Caco-2 (cell line): ENCODE measurements at regions not wholly inside any gene's neighbourhood (a gene's known extent, or its start where the extent isn't known, plus 50 kb on each side); places are given as distances from the start of the nearest gene placed in this dataset.

Experiments used
- BruUV-seq: library from RNA; stranded (reverse); fragments of 400-500 nt; replicated peaks from 2 replicates; lab custom pipeline; 2021; lab: Mats Ljungman, UMichigan
- CTCF ChIA-PET: fragments of 300-600 bp; sonication (Branson Sonifier 250); formaldehyde crosslinking; loops from one replicate; lab custom pipeline; 2022; ENCODE audit warnings: antibody characterized with exemption; lab: Charles Lee
- POLR2A ChIA-PET: fragments of 300-600 bp; sonication (Branson Sonifier 250); formaldehyde crosslinking; loops from one replicate; lab custom pipeline; 2022; ENCODE audit warnings: antibody characterized with exemption; lab: Charles Lee
- DNase-seq, 2 experiments: peaks; one replicate each; pipeline versions ENCODE4 v3.0.0 to v3.0.0-alpha.2; 2020 to 2022
- H3K27me3 ChIP-seq: replicated peaks from 2 replicates; pipeline ENCODE4 v1.6.0; 2011; ENCODE audit warnings: low read length; ENCODE audit not compliant: control insufficient read depth, insufficient read depth
- H3K36me3 ChIP-seq: 2 replicates; pipeline ENCODE4 v1.5.1; 2011; ENCODE audit warnings: low read length; ENCODE audit not compliant: control insufficient read depth, insufficient read depth
- H3K4me1 ChIP-seq: fragments of 250-450 bp; sonication (Bioruptor Pico); 2 replicates; pipeline ENCODE4 v1.5.1; 2020; ENCODE audit warnings: mild to moderate bottlenecking
- H3K4me3 ChIP-seq: 2 replicates; pipeline ENCODE4 v1.5.1; 2011; ENCODE audit warnings: low read depth, mild to moderate bottlenecking, control low read depth, low read length
- H3K9me3 ChIP-seq: fragments of 250-450 bp; sonication (Bioruptor Pico); 2 replicates; pipeline ENCODE4 v1.5.1; 2020; ENCODE audit warnings: mild to moderate bottlenecking, moderate library complexity
- H3K27ac Mint-ChIP-seq: one replicate; pipeline ENCODE4 v1.8.0; 2022; ENCODE audit warnings: mixed read lengths; ENCODE audit not compliant: unreplicated experiment
- H3K27me3 Mint-ChIP-seq: one replicate; pipeline ENCODE4 v1.8.0; 2022; ENCODE audit warnings: mixed read lengths; ENCODE audit not compliant: insufficient read depth, unreplicated experiment
- H3K36me3 Mint-ChIP-seq: one replicate; pipeline ENCODE4 v1.8.0; 2022; ENCODE audit warnings: mild to moderate bottlenecking, mixed read lengths; ENCODE audit not compliant: insufficient read depth, unreplicated experiment
- H3K4me1 Mint-ChIP-seq: one replicate; pipeline ENCODE4 v1.8.0; 2022; ENCODE audit warnings: low read depth, mixed read lengths; ENCODE audit not compliant: unreplicated experiment
- H3K4me3 Mint-ChIP-seq: one replicate; pipeline ENCODE4 v1.8.0; 2022; ENCODE audit warnings: mild to moderate bottlenecking, moderate library complexity, mixed read lengths; ENCODE audit not compliant: unreplicated experiment
- H3K9me3 Mint-ChIP-seq: one replicate; pipeline ENCODE4 v1.8.0; 2022; ENCODE audit warnings: mixed read lengths; ENCODE audit not compliant: unreplicated experiment
- intact Hi-C: fragments of 100-400 bp; cut with micrococcal nuclease; formaldehyde crosslinking; loops from one replicate; pipeline ENCODE4 v1.10.0; 2022; ENCODE audit not compliant: unreplicated experiment
- TF ChIP-seq, protein P1 (sequence below), 2 experiments: fragments of 200-600 bp in 1 of 2; IDR thresholded peaks; 1 replicate in 1 of 2; 2 replicates in 1 of 2; pipeline versions ENCODE4 v1.5.1 to v1.8.0; 2011 to 2022; ENCODE audit warnings: antibody characterized with exemption in 1 of 2, control low read depth in 1 of 2, inconsistent platforms in 1 of 2, low read depth in 1 of 2, low read length in 1 of 2, mild to moderate bottlenecking in 1 of 2, moderate library complexity in 1 of 2; ENCODE audit not compliant: insufficient read depth in 1 of 2, severe bottlenecking in 1 of 2, unreplicated experiment in 1 of 2

DNA sequence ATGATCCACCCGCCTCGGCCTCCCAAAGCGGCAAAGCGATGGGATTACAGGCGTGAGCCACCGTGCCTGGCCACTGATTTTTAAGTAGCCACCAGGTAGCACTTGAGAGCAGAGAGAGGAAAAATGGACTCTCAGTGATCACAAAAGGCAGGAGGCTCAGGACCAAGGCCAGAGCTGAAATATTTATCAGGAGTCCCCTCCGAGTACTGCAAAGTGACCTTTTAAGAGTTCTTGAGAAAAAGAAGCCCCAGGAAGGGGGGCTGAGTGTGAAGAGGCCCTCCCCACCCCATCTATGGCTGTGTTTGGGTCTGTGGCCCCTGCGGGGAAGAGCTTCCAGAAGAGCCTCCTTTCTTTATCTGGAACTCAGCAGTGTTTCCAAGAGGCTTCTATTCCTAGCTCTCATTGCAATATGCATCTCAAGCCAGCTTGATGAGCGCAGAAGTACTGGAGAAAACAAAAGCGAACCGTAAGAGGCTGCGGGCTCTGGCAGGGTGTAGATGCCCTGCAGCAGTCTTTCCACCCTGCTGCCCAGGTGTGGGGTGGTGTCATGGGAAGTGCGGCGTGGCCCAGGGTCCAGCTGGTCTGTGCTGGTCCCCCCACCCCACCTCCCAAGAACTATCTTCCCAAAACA, 75.5 kb upstream of the CDK20 start:
- ChIA-PET POLR2A (no interaction called here), CTCF (no interaction called here)
- no peak overlapping the region for H3K4me3 ChIP-seq
- BruUV-seq, result no TSS peak
- Mint-ChIP-seq H3K36me3 (no peaks in the 10 kb centered on the region), H3K4me1 (no peaks in the 10 kb centered on the region), H3K27me3 (no peaks in the 10 kb centered on the region), H3K27ac (no peak overlapping the region), H3K9me3 (peaks cover 11% of the 10 kb centered on the region), H3K4me3 (no peak overlapping the region)
- intact Hi-C loops, result no loop called here
- TF ChIP-seq, protein P1, sequence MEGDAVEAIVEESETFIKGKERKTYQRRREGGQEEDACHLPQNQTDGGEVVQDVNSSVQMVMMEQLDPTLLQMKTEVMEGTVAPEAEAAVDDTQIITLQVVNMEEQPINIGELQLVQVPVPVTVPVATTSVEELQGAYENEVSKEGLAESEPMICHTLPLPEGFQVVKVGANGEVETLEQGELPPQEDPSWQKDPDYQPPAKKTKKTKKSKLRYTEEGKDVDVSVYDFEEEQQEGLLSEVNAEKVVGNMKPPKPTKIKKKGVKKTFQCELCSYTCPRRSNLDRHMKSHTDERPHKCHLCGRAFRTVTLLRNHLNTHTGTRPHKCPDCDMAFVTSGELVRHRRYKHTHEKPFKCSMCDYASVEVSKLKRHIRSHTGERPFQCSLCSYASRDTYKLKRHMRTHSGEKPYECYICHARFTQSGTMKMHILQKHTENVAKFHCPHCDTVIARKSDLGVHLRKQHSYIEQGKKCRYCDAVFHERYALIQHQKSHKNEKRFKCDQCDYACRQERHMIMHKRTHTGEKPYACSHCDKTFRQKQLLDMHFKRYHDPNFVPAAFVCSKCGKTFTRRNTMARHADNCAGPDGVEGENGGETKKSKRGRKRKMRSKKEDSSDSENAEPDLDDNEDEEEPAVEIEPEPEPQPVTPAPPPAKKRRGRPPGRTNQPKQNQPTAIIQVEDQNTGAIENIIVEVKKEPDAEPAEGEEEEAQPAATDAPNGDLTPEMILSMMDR (IDR thresholded peaks at IDR 0.05; ENCODE audit: insufficient read depth in 1 of 2, low read depth in 1 of 2, low read length in 1 of 2, severe bottlenecking in 1 of 2, unreplicated experiment in 1 of 2), result no peak
- H3K36me3 ChIP-seq, result no peaks in the 10 kb centered on the region
- H3K4me1 ChIP-seq, result no peaks in the 10 kb centered on the region
- no peak for DNase-seq
- H3K27me3 ChIP-seq, result no peaks in the 10 kb centered on the region
- no peaks in the 10 kb centered on the region for H3K9me3 ChIP-seq

DNA sequence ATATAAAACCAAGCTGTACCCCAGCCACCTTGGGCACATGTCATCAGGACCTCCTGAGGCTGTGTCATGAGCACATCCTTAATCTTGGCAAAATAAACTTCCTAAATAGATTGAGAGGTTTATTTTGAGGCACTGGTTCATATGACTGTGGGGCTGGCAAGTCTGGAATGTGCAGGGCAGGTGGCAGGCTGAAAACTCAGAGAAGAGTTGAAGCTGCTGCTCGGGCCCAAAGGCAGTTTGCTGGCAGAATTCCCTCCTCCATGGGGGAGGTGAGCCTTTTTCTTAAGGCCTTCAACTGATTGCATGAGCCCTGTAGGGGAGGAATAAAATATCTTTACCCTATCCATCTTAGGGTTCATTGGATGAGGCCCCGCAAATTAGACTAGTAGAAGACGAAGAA, 72.2 kb upstream of the CDK20 start:
- CTCF ChIA-PET, result no interaction called here

DNA sequence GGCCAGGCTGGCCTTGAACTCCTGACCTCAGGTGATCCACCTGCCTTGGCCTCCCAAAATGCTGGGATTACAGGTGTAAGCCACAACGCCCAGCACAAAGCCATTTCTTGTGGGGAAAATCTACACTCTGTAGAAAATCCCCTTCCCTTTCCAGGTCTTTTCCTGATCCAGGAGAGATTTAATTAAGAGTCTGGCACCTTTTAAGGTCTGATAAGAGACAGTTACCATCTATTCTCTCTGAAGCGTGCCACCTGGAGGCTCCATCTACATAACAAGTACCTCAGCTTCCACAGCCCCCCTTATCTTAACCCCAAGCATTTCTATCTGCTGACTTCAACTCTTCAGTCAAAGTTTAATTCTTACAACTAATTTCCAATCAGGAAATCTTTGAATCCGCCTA, 71.4 kb upstream of the CDK20 start:
- Mint-ChIP-seq H3K9me3 (peaks cover 20% of the 10 kb centered on the region), H3K27ac (no peak overlapping the region), H3K4me1 (no peaks in the 10 kb centered on the region), H3K36me3 (no peaks in the 10 kb centered on the region), H3K4me3 (no peak overlapping the region), H3K27me3 (no peaks in the 10 kb centered on the region)
- intact Hi-C loops, result no loop called here
- no peak for DNase-seq
- ChIA-PET CTCF (no interaction called here), POLR2A (no interaction called here)
- Histone ChIP-seq H3K27me3 (no peaks in the 10 kb centered on the region), H3K36me3 (no peaks in the 10 kb centered on the region), H3K9me3 (no peaks in the 10 kb centered on the region; the same call in 1 of the 2 replicates), H3K4me3 (no peak overlapping the region), H3K4me1 (no peaks in the 10 kb centered on the region)
- no TSS peak for BruUV-seq
- TF ChIP-seq, protein P1 (IDR thresholded peaks at IDR 0.05; ENCODE audit: insufficient read depth in 1 of 2, low read depth in 1 of 2, low read length in 1 of 2, severe bottlenecking in 1 of 2, unreplicated experiment in 1 of 2), result no peak

More for the DNA sequence above, 72.2 kb upstream of the CDK20 start:
- TF ChIP-seq, protein P1 (IDR thresholded peaks at IDR 0.05; ENCODE audit: insufficient read depth in 1 of 2, low read depth in 1 of 2, low read length in 1 of 2, severe bottlenecking in 1 of 2, unreplicated experiment in 1 of 2), result no peak
- H3K4me3 Mint-ChIP-seq, result no peak overlapping the region
- Histone ChIP-seq H3K9me3 (no peaks in the 10 kb centered on the region; the same call in 1 of the 2 replicates), H3K27me3 (no peaks in the 10 kb centered on the region), H3K4me1 (no peaks in the 10 kb centered on the region), H3K4me3 (no peak overlapping the region), H3K36me3 (no peaks in the 10 kb centered on the region)
- H3K4me1 Mint-ChIP-seq, result no peaks in the 10 kb centered on the region
- H3K27me3 Mint-ChIP-seq, result no peaks in the 10 kb centered on the region
- DNase-seq, result no peak
- intact Hi-C loops, result no loop called here
- no peaks in the 10 kb centered on the region for H3K36me3 Mint-ChIP-seq
- POLR2A ChIA-PET, result no interaction called here
- H3K27ac Mint-ChIP-seq, result no peak overlapping the region
- BruUV-seq, result no TSS peak
- peaks cover 20% of the 10 kb centered on the region for H3K9me3 Mint-ChIP-seq
